H1 (cell line): ENCODE measurements at regions not wholly inside any gene's neighbourhood (a gene's known extent, or its start where the extent isn't known, plus 50 kb on each side); places are given as distances from the start of the nearest gene placed in this dataset.

ENCODE experiments used
- CTCF ChIA-PET: fragments of 300-600 bp; sonication (Branson Sonifier 250); formaldehyde crosslinking; loops from one replicate; lab custom pipeline; 2021; ENCODE audit not compliant: partially characterized antibody; lab: Charles Lee
- POLR2A ChIA-PET: fragments of 300-600 bp; sonication (Branson Sonifier 250); formaldehyde crosslinking; loops from one replicate; lab custom pipeline; 2021; ENCODE audit warnings: inconsistent platforms; ENCODE audit not compliant: partially characterized antibody; lab: Charles Lee
- DNase-seq, 2 experiments: peaks; one replicate each; pipeline versions ENCODE4 v3.0.0 to v3.0.0-alpha.2; 2010 to 2022; ENCODE audit warnings: low spot score in 2 of 2, low read depth in 1 of 2, mixed read lengths in 1 of 2
- FAIRE-seq: peaks from 2 replicates; lab custom pipeline; 2011; peaks lifted over from hg19 to GRCh38; lab: Jason Lieb, UNC
- H2AFZ ChIP-seq: 2 replicates; pipeline ENCODE4 v1.8.1; 2012; ENCODE audit warnings: low read length, inconsistent platforms
- H2AK5ac ChIP-seq: 2 replicates; pipeline ENCODE4 v1.6.1; 2013; ENCODE audit warnings: low read depth, low read length
- H2BK120ac ChIP-seq: replicated peaks from 2 replicates; pipeline ENCODE3; 2013; ENCODE audit warnings: low read depth, low read length, inconsistent platforms
- H2BK12ac ChIP-seq: 2 replicates; pipeline ENCODE4 v1.6.1; 2013; ENCODE audit warnings: low read depth, low read length
- H2BK15ac ChIP-seq: 2 replicates; pipeline ENCODE4 v1.6.1; 2013; ENCODE audit warnings: low read length
- H2BK20ac ChIP-seq: 2 replicates; pipeline ENCODE4 v1.6.1; 2013; ENCODE audit warnings: low read length
- H2BK5ac ChIP-seq: 2 replicates; pipeline ENCODE4 v1.6.1; 2013; ENCODE audit warnings: low read depth, low read length
- H3K14ac ChIP-seq: 2 replicates; pipeline ENCODE4 v1.6.1; 2013; ENCODE audit warnings: inconsistent platforms; ENCODE audit not compliant: insufficient read length
- H3K18ac ChIP-seq: 2 replicates; pipeline ENCODE4 v1.6.1; 2013; ENCODE audit warnings: low read length; ENCODE audit errors: extremely low read depth
- H3K23ac ChIP-seq: 2 replicates; pipeline ENCODE4 v1.6.1; 2013; ENCODE audit warnings: inconsistent platforms; ENCODE audit not compliant: insufficient read length
- H3K23me2 ChIP-seq: 2 replicates; pipeline ENCODE4 v1.6.1; 2013; ENCODE audit warnings: low read depth, low read length
- H3K27ac ChIP-seq: 2 replicates; pipeline ENCODE4 v1.6.1; 2011; ENCODE audit warnings: low read depth, low read length, inconsistent platforms
- H3K27me3 ChIP-seq, 4 experiments: replicated peaks in 1 of 4; 1 replicate in 1 of 4; 2 replicates in 3 of 4; pipeline versions ENCODE4 v1.6.1 to v1.8.1; 2011 to 2013; ENCODE audit warnings: low read length in 3 of 4, mild to moderate bottlenecking in 3 of 4, inconsistent platforms in 2 of 4, mixed read lengths in 2 of 4, moderate library complexity in 1 of 4; ENCODE audit not compliant: control insufficient read depth in 3 of 4, insufficient read depth in 3 of 4; ENCODE audit errors: extremely low read depth in 1 of 4
- H3K36me3 ChIP-seq, 4 experiments: 2 replicates each; pipeline versions ENCODE4 v1.6.1 to v1.8.1; 2011 to 2013; ENCODE audit warnings: mild to moderate bottlenecking in 4 of 4, low read length in 3 of 4, moderate library complexity in 2 of 4, control low read depth in 1 of 4, inconsistent platforms in 1 of 4; ENCODE audit not compliant: insufficient read depth in 4 of 4, control insufficient read depth in 2 of 4
- H3K4ac ChIP-seq: replicated peaks from 2 replicates; pipeline ENCODE3; 2013; ENCODE audit warnings: low read length, low read depth, mixed read lengths, inconsistent platforms; ENCODE audit not compliant: insufficient read length
- H3K4me1 ChIP-seq, 4 experiments: replicated peaks in 1 of 4; 1 replicate in 1 of 4; 2 replicates in 3 of 4; pipeline versions ENCODE4 v1.6.1 to v1.8.1; 2011 to 2013; ENCODE audit warnings: low read length in 3 of 4, inconsistent platforms in 2 of 4, mixed read lengths in 1 of 4; ENCODE audit not compliant: insufficient read depth in 4 of 4, control insufficient read depth in 3 of 4
- H3K4me2 ChIP-seq, 2 experiments: 2 replicates each; pipeline versions ENCODE4 v1.6.1 to v1.8.1; 2011 to 2013; ENCODE audit warnings: low read depth in 2 of 2, low read length in 2 of 2, control low read depth in 1 of 2, inconsistent platforms in 1 of 2, mild to moderate bottlenecking in 1 of 2; ENCODE audit not compliant: insufficient read depth in 1 of 2
- H3K4me3 ChIP-seq, 4 experiments: fragments of 200-600, 300-600 bp in 1 of 4; sonication (generic), shearing (Covaris generic), sonication (Bioruptor Twin) in 1 of 4; 2 replicates each; pipeline versions ENCODE4 v1.5.1 to v1.8.1; 2011 to 2016; ENCODE audit warnings: low read length in 4 of 4, low read depth in 3 of 4, control low read depth in 2 of 4, inconsistent platforms in 2 of 4, mild to moderate bottlenecking in 2 of 4, mixed read lengths in 1 of 4, moderate library complexity in 1 of 4; ENCODE audit not compliant: insufficient read depth in 2 of 4; ENCODE audit errors: extremely low read depth in 1 of 4
- H3K56ac ChIP-seq: replicated peaks from 2 replicates; pipeline ENCODE3; 2013; ENCODE audit warnings: low read depth, mild to moderate bottlenecking, mixed read lengths, low read length, inconsistent platforms; ENCODE audit not compliant: insufficient read length
- H3K79me1 ChIP-seq: 2 replicates; pipeline ENCODE4 v1.6.1; 2013; ENCODE audit warnings: low read depth, low read length, control low read depth
- H3K79me2 ChIP-seq, 2 experiments: 2 replicates each; pipeline versions ENCODE4 v1.6.1 to v1.8.1; 2012 to 2013; ENCODE audit warnings: low read length in 2 of 2, mild to moderate bottlenecking in 2 of 2, inconsistent platforms in 1 of 2; ENCODE audit not compliant: insufficient read depth in 2 of 2, control insufficient read depth in 1 of 2
- H3K9ac ChIP-seq, 4 experiments: replicated peaks in 1 of 4; 1 replicate in 1 of 4; 2 replicates in 3 of 4; pipeline versions ENCODE4 v1.6.1 to v1.8.1; 2011 to 2013; ENCODE audit warnings: low read depth in 3 of 4, low read length in 3 of 4, control low read depth in 2 of 4, mild to moderate bottlenecking in 2 of 4, moderate library complexity in 2 of 4, inconsistent platforms in 1 of 4; ENCODE audit errors: extremely low read depth in 1 of 4
- H3K9me3 ChIP-seq, 2 experiments: 2 replicates each; pipeline versions ENCODE4 v1.6.1 to v1.8.1; 2012 to 2013; ENCODE audit warnings: mild to moderate bottlenecking in 2 of 2, moderate library complexity in 2 of 2, control low read depth in 1 of 2, inconsistent platforms in 1 of 2, low read depth in 1 of 2, low read length in 1 of 2, mixed read lengths in 1 of 2; ENCODE audit not compliant: insufficient read depth in 2 of 2
- H4K20me1 ChIP-seq, 2 experiments: replicated peaks in 1 of 2; 2 replicates each; pipeline versions ENCODE3 to v1.8.1; 2011 to 2013; ENCODE audit warnings: inconsistent platforms in 2 of 2, low read length in 2 of 2, mild to moderate bottlenecking in 1 of 2; ENCODE audit not compliant: insufficient read depth in 2 of 2, control insufficient read depth in 1 of 2
- H4K5ac ChIP-seq: 2 replicates; pipeline ENCODE4 v1.6.1; 2013; ENCODE audit warnings: low read length, low read depth, mixed read lengths, inconsistent platforms; ENCODE audit not compliant: insufficient read length
- H4K8ac ChIP-seq: 2 replicates; pipeline ENCODE4 v1.8.0; 2013; ENCODE audit warnings: mild to moderate bottlenecking, moderate library complexity, low read length, inconsistent platforms; ENCODE audit not compliant: insufficient read depth; ENCODE audit errors: extremely low read depth
- H4K91ac ChIP-seq: replicated peaks from 2 replicates; pipeline ENCODE3; 2013; ENCODE audit warnings: low read length, mixed read lengths, inconsistent platforms; ENCODE audit not compliant: insufficient read length
- CHD1 ChIP-seq: IDR thresholded peaks from 2 replicates; pipeline ENCODE4 v1.6.1; 2012; ENCODE audit warnings: low read depth, low read length, improper control_type of control experiment
- GABPA ChIP-seq: IDR thresholded peaks from 2 replicates; pipeline ENCODE4 v1.6.1; 2011; ENCODE audit warnings: mild to moderate bottlenecking, low read length, moderate library complexity, borderline replicate concordance; ENCODE audit not compliant: insufficient read depth
- NRF1 ChIP-seq: IDR thresholded peaks from 2 replicates; pipeline ENCODE4 v1.6.1; 2011; ENCODE audit warnings: mild to moderate bottlenecking, low read depth, low read length, improper control_type of control experiment
- PHF8 ChIP-seq: fragments of 200-600 bp; sonication (generic); conservative IDR thresholded peaks from 2 replicates; pipeline ENCODE4 v1.7.1; 2012; ENCODE audit warnings: low read depth, mild to moderate bottlenecking, inconsistent platforms, low read length, moderate library complexity
- SUZ12 ChIP-seq: fragments of 200-600 bp; sonication (generic); IDR thresholded peaks from 2 replicates; pipeline ENCODE4 v1.6.1; 2012; ENCODE audit warnings: mild to moderate bottlenecking, inconsistent platforms, low read length, moderate library complexity, mixed read lengths
- WGBS, 2 experiments: shearing (Covaris generic) in 1 of 2; methylation state at CpG; one replicate each; pipeline versions ENCODE4 v1.1.6 to v1.1.7; 2013 to 2015; ENCODE audit warnings: low lambda C conversion rate in 2 of 2, mixed read lengths in 2 of 2, inconsistent platforms in 1 of 2, low coverage in 1 of 2, missing lambda C conversion rate in 1 of 2; ENCODE audit not compliant: insufficient replicate concordance in 2 of 2, insufficient coverage in 1 of 2, insufficient read length in 1 of 2; ENCODE audit errors: extremely low coverage in 1 of 2, missing lambda C conversion rate in 1 of 2; 5-methylcytosine and 5-hydroxymethylcytosine counted together

DNA sequence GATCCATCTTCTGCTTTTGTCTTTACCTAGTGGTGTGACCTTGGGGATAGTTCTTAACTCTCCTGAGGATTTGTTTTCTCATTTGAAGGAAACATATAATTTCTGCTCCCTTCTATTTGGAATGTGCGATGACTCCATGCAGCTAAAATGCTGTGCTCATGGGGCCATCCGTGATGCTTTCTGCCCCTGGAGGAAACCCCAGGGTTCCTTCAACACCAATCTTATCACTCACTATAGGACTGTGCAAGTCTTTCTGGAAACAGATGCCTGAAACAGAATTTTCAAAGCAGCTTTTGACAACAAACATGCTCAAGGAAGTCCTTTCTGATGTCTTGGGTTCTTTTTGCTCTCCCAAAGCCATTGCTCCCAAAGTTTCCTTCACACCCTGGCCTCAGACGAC is 128.8 kb upstream of the GGTLC1 start:
- Histone ChIP-seq H3K27me3 (no peaks in the 10 kb centered on the region), H3K79me2 (no peaks in the 10 kb centered on the region), H3K9ac (no peak overlapping the region), H2AFZ (no peak overlapping the region), H2BK15ac (no peak overlapping the region), H4K8ac (no peak overlapping the region), H4K91ac (no peak overlapping the region), H3K4me2 (no peak overlapping the region), H4K20me1 (no peaks in the 10 kb centered on the region), H3K4me3 (no peak overlapping the region), H2BK20ac (no peak overlapping the region), H2BK120ac (no peak overlapping the region), H3K14ac (no peak overlapping the region), H3K23ac (no peak overlapping the region), H3K18ac (no peak overlapping the region), H4K5ac (no peak overlapping the region), H3K27ac (no peak overlapping the region), H3K9me3 (no peaks in the 10 kb centered on the region), H3K56ac (no peak overlapping the region), H2BK5ac (no peak overlapping the region), H3K4ac (no peak overlapping the region), H2BK12ac (no peak overlapping the region), H3K23me2 (no peaks in the 10 kb centered on the region), H2AK5ac (no peak overlapping the region), H3K4me1 (peaks cover 0 to 2% (median 0%) of the 10 kb centered on the region in 4 experiments; a peak in 1 of 7 replicates), H3K36me3 (no peaks in the 10 kb centered on the region), H3K79me1 (no peaks in the 10 kb centered on the region)
- TF ChIP-seq SUZ12 = no peak
- TF ChIP-seq CHD1 = no peak
- TF ChIP-seq PHF8 = no peak
- no peak for TF ChIP-seq NRF1
- TF ChIP-seq GABPA = no peak
- FAIRE-seq (no peak), DNase-seq (no peak)
- 89% methylated on average over 3 of the region's 3 CpGs; no CpG with 5 or more reads in 1 of the 2 experiments for WGBS, 2 experiments
- POLR2A ChIA-PET = no interaction called here
- CTCF ChIA-PET = interaction anchor here (0.6 to 4.9 kb wide), 6 partner anchors 11 to 634 kb away, joined by 3 to 19 read pairs (median 4); no protein-coding TSS in a partner anchor
